Endothelial cell of umbilical vein (primary cell): ENCODE measurements at regions not wholly inside any gene's neighbourhood (a gene's known extent, or its start where the extent isn't known, plus 50 kb on each side); places are given as distances from the start of the nearest gene placed in this dataset.

Experiments
- BruUV-seq: library from RNA; stranded (reverse); fragments of 400-500 nt; replicated peaks from 2 replicates; lab custom pipeline; 2021; lab: Mats Ljungman, UMichigan
- CTCF ChIA-PET: fragments of 300-600, 350-600 bp; sonication (Branson Sonifier 250); formaldehyde crosslinking; loops from one replicate; lab custom pipeline; 2021; ENCODE audit warnings: antibody characterized with exemption, inconsistent platforms; lab: Charles Lee
- POLR2A ChIA-PET: fragments of 300-600, 350-600 bp; sonication (Branson Sonifier 250); formaldehyde crosslinking; loops from one replicate; lab custom pipeline; 2021; ENCODE audit warnings: antibody characterized with exemption, inconsistent platforms; lab: Charles Lee
- DNase-seq: peaks from one replicate; pipeline ENCODE4 v3.0.0-alpha.2; 2011; ENCODE audit warnings: low read depth, low spot score
- FAIRE-seq: peaks from 2 replicates; lab custom pipeline; 2011; peaks lifted over from hg19 to GRCh38; lab: Jason Lieb, UNC
- H2AFZ ChIP-seq: 2 replicates; pipeline ENCODE4 v1.6.0; 2012; ENCODE audit warnings: low read depth, low read length, control low read depth, inconsistent platforms
- H3K27ac ChIP-seq: 2 replicates; pipeline ENCODE4 v1.5.1; 2011; ENCODE audit warnings: low read depth, mild to moderate bottlenecking, control low read depth, low read length, moderate library complexity; ENCODE audit not compliant: insufficient read depth
- H3K27me3 ChIP-seq, 2 experiments: 2 replicates each; pipeline versions ENCODE4 v1.6.0 to v1.6.1; 2011; ENCODE audit warnings: low read length in 2 of 2, mixed read lengths in 1 of 2; ENCODE audit not compliant: control insufficient read depth in 2 of 2, insufficient read depth in 2 of 2
- H3K36me3 ChIP-seq, 2 experiments: 2 replicates in 1 of 2; 3 replicates in 1 of 2; pipeline ENCODE4 v1.5.1; 2011; ENCODE audit warnings: low read length in 2 of 2, mild to moderate bottlenecking in 1 of 2, moderate library complexity in 1 of 2; ENCODE audit not compliant: control insufficient read depth in 2 of 2, insufficient read depth in 2 of 2; ENCODE audit errors: extremely low read depth in 1 of 2
- H3K4me1 ChIP-seq: 3 replicates; pipeline ENCODE4 v1.5.1; 2011; ENCODE audit warnings: mild to moderate bottlenecking, low read length; ENCODE audit not compliant: control insufficient read depth, insufficient read depth; ENCODE audit errors: extremely low read depth
- H3K4me2 ChIP-seq: 2 replicates; pipeline ENCODE4 v1.6.1; 2011; ENCODE audit warnings: low read length, control low read depth, mixed read lengths; ENCODE audit not compliant: insufficient read depth
- H3K4me3 ChIP-seq, 3 experiments: fragments of 200-600 bp in 1 of 3; sonication (generic), shearing (Covaris generic) in 1 of 3; replicated peaks in 1 of 3; 2 replicates each; pipeline ENCODE4 v1.5.1; 2011 to 2016; ENCODE audit warnings: control low read depth in 3 of 3, low read length in 3 of 3, mild to moderate bottlenecking in 2 of 3, inconsistent platforms in 1 of 3, low read depth in 1 of 3, moderate library complexity in 1 of 3; ENCODE audit not compliant: insufficient read depth in 1 of 3
- H3K79me2 ChIP-seq: 2 replicates; pipeline ENCODE4 v1.6.0; 2012; ENCODE audit warnings: low read length, inconsistent platforms; ENCODE audit not compliant: control insufficient read depth, insufficient read depth
- H3K9ac ChIP-seq: replicated peaks from 2 replicates; pipeline ENCODE3; 2011; ENCODE audit warnings: low read length, control low read depth; ENCODE audit not compliant: insufficient read depth; ENCODE audit errors: extremely low read depth
- H3K9me1 ChIP-seq: replicated peaks from 3 replicates; pipeline ENCODE4 v1.6.0; 2011; ENCODE audit warnings: mild to moderate bottlenecking, low read length; ENCODE audit not compliant: control insufficient read depth, insufficient read depth; ENCODE audit errors: extremely low read depth
- H3K9me3 ChIP-seq: replicated peaks from 2 replicates; pipeline ENCODE4 v1.5.1; 2012; ENCODE audit warnings: low read length, inconsistent platforms; ENCODE audit not compliant: control insufficient read depth, insufficient read depth
- H4K20me1 ChIP-seq: replicated peaks from 2 replicates; pipeline ENCODE3; 2011; ENCODE audit warnings: mild to moderate bottlenecking, low read length; ENCODE audit not compliant: control insufficient read depth, insufficient read depth; ENCODE audit errors: extremely low read depth
- CTCF ChIP-seq, 2 donors: IDR thresholded peaks; 1 replicate in 1 of 2; 2 replicates in 1 of 2; pipeline ENCODE4 v1.5.1; 2011; ENCODE audit warnings: low read length in 2 of 2, mild to moderate bottlenecking in 2 of 2, moderate library complexity in 2 of 2, control low read depth in 1 of 2, inconsistent platforms in 1 of 2, low read depth in 1 of 2; ENCODE audit not compliant: insufficient read depth in 1 of 2; ENCODE audit errors: extremely low read depth in 1 of 2
- EZH2 ChIP-seq: IDR thresholded peaks from 2 replicates; pipeline ENCODE4 v1.6.1; 2012; ENCODE audit warnings: borderline replicate concordance, low read depth, mild to moderate bottlenecking, moderate library complexity, low read length, inconsistent platforms; ENCODE audit not compliant: severe bottlenecking
- FOS ChIP-seq: IDR thresholded peaks from 2 replicates; pipeline ENCODE4 v1.6.1; 2011; ENCODE audit warnings: mild to moderate bottlenecking, low read length, moderate library complexity, borderline replicate concordance; ENCODE audit not compliant: insufficient read depth
- GATA2 ChIP-seq: IDR thresholded peaks from 2 replicates; pipeline ENCODE4 v1.7.0; 2011; ENCODE audit warnings: low read depth, mild to moderate bottlenecking, moderate library complexity, mixed read lengths, low read length; ENCODE audit not compliant: insufficient read length, insufficient read depth
- JUN ChIP-seq: IDR thresholded peaks from 2 replicates; pipeline ENCODE4 v1.6.1; 2011; ENCODE audit warnings: borderline replicate concordance, low read depth; ENCODE audit not compliant: insufficient read length, insufficient read depth
- MAX ChIP-seq: IDR thresholded peaks from 2 replicates; pipeline ENCODE4 v1.6.1; 2011; ENCODE audit not compliant: insufficient read depth, insufficient read length
- MYC ChIP-seq: IDR thresholded peaks from one replicate; pipeline ENCODE4 v1.6.1; 2011; ENCODE audit warnings: mild to moderate bottlenecking, low read depth, low read length
- POLR2A ChIP-seq: IDR thresholded peaks from 2 replicates; pipeline ENCODE4 v1.6.1; 2012; ENCODE audit warnings: low read depth, mild to moderate bottlenecking, control low read depth, low read length
- POLR2AphosphoS5 ChIP-seq: IDR thresholded peaks from 2 replicates; pipeline ENCODE4 v1.6.1; 2012; ENCODE audit warnings: low read depth, mild to moderate bottlenecking, control low read depth, low read length, moderate library complexity; ENCODE audit not compliant: insufficient read depth
- dilution Hi-C: fragments of 300-500 bp; cut with MboI; formaldehyde crosslinking; loops from one replicate; pipeline ENCODE4 v1.15.0; 2019; ENCODE audit warnings: low sequenced_read_pairs; ENCODE audit not compliant: extremely low pct_ligation_motif_present
- intact Hi-C: fragments of 100-400 bp; cut with micrococcal nuclease; formaldehyde crosslinking; loops from one replicate; pipeline ENCODE4 v1.10.0; 2022

GRCh38 chr13:40288259-40288658 is 378.2 kb downstream of the FOXO1 start:
- DNase-seq (no peak), FAIRE-seq (no peak)
- H2AFZ ChIP-seq: no peak overlapping the region
- no TSS peak for BruUV-seq
- H3K9me1 ChIP-seq: no peaks in the 10 kb centered on the region
- ChIA-PET POLR2A (no interaction called here), CTCF (no interaction called here)
- no peak overlapping the region for H3K4me2 ChIP-seq
- no peaks in the 10 kb centered on the region for H3K4me1 ChIP-seq
- no peaks in the 10 kb centered on the region for H3K79me2 ChIP-seq
- dilution Hi-C loops (no loop called here), intact Hi-C loops (no loop called here)
- no peaks in the 10 kb centered on the region for H4K20me1 ChIP-seq
- H3K27me3 ChIP-seq: no peaks in the 10 kb centered on the region
- H3K9ac ChIP-seq: no peak overlapping the region
- H3K36me3 ChIP-seq: no peaks in the 10 kb centered on the region
- H3K4me3 ChIP-seq: no peak overlapping the region
- H3K9me3 ChIP-seq: no peaks in the 10 kb centered on the region
- no peak overlapping the region for H3K27ac ChIP-seq
- TF ChIP-seq EZH2: no peak
- TF ChIP-seq POLR2AphosphoS5: no peak
- no peak for TF ChIP-seq MAX
- TF ChIP-seq MYC: no peak
- no peak for TF ChIP-seq GATA2
- no peak for TF ChIP-seq POLR2A
- no peak for TF ChIP-seq JUN
- TF ChIP-seq FOS: no peak
- TF ChIP-seq CTCF (IDR thresholded peaks at IDR 0.05; ENCODE audit: extremely low read depth in 1 of 2, insufficient read depth in 1 of 2, low read depth in 1 of 2, low read length in 2 of 2): no peak
